Suprapubic skin (tissue), 4 donors: ENCODE measurements at regions not wholly inside any gene's neighbourhood (a gene's known extent, or its start where the extent isn't known, plus 50 kb on each side); places are given as distances from the start of the nearest gene placed in this dataset.

ENCODE experiments used
- DNase-seq, 2 donors: peaks; one replicate each; pipeline ENCODE4 v3.0.0-alpha.2; 2019; ENCODE audit warnings: low spot score in 2 of 2
- H3K27ac ChIP-seq: fragments of 200-600 bp; sonication (generic); one replicate; pipeline ENCODE4 v1.5.1; 2019
- H3K27me3 ChIP-seq: fragments of 200-600 bp; sonication (generic); one replicate; pipeline ENCODE4 v1.5.1; 2019
- H3K36me3 ChIP-seq: fragments of 200-600 bp; sonication (generic); one replicate; pipeline ENCODE4 v1.5.1; 2019
- H3K4me1 ChIP-seq: fragments of 200-600 bp; sonication (generic); one replicate; pipeline ENCODE4 v1.5.1; 2019
- H3K4me3 ChIP-seq: fragments of 200-600 bp; sonication (generic); one replicate; pipeline ENCODE4 v1.5.1; 2019; ENCODE audit warnings: mild to moderate bottlenecking
- H3K9me3 ChIP-seq: fragments of 200-600 bp; sonication (generic); one replicate; pipeline ENCODE4 v1.5.1; 2019
- CTCF ChIP-seq, 2 donors: fragments of 200-600 bp in 1 of 2; fragments of 450-650 bp in 1 of 2; sonication (generic) in 1 of 2; IDR thresholded peaks; one replicate each; pipeline ENCODE4 v1.5.1; 2016 to 2019; ENCODE audit warnings: antibody characterized with exemption in 2 of 2, mild to moderate bottlenecking in 1 of 2, moderate library complexity in 1 of 2
- EP300 ChIP-seq: sonication (generic); formaldehyde crosslinking; IDR thresholded peaks from one replicate; pipeline ENCODE4 v1.6.1; 2017; ENCODE audit warnings: antibody characterized with exemption
- POLR2A ChIP-seq, 2 donors: fragments of 450-650 bp; IDR thresholded peaks; one replicate each; pipeline ENCODE4 v1.6.1; 2017; ENCODE audit warnings: antibody characterized with exemption in 2 of 2, mild to moderate bottlenecking in 2 of 2, moderate library complexity in 2 of 2
- POLR2AphosphoS5 ChIP-seq, 3 donors: sonication (generic); formaldehyde crosslinking; IDR thresholded peaks; one replicate each; pipeline ENCODE4 v1.6.1; 2017; ENCODE audit warnings: antibody characterized with exemption in 3 of 3
- WGBS: methylation state at CpG from one replicate; pipeline ENCODE4 v1.1.5; 2018; 5-methylcytosine and 5-hydroxymethylcytosine counted together

GRCh38 chr22:48075604-48076003 lies 1313.2 kb downstream of the TBC1D22A start:
- no peaks in the 10 kb centered on the region for H3K9me3 ChIP-seq
- no peak for DNase-seq
- 89% methylated on average over 5 of the region's 5 CpGs for WGBS
- H3K27me3 ChIP-seq, result peaks cover 13% of the 10 kb centered on the region
- H3K4me3 ChIP-seq, result no peak overlapping the region
- H3K4me1 ChIP-seq, result no peaks in the 10 kb centered on the region
- no peaks in the 10 kb centered on the region for H3K36me3 ChIP-seq
- TF ChIP-seq CTCF (IDR thresholded peaks at IDR 0.05) (no peak), EP300 (no peak), POLR2AphosphoS5 (IDR thresholded peaks at IDR 0.05) (no peak), POLR2A (IDR thresholded peaks at IDR 0.05) (no peak)
- no peak overlapping the region for H3K27ac ChIP-seq

GRCh38 chr22:48072777-48073176 lies 1310.3 kb downstream of the TBC1D22A start:
- peaks cover 11% of the 10 kb centered on the region for H3K27me3 ChIP-seq
- no peaks in the 10 kb centered on the region for H3K9me3 ChIP-seq
- 63% methylated on average over 6 of the region's 6 CpGs for WGBS
- H3K4me1 ChIP-seq, result no peaks in the 10 kb centered on the region
- H3K27ac ChIP-seq, result no peak overlapping the region
- TF ChIP-seq POLR2AphosphoS5 (IDR thresholded peaks at IDR 0.05) (no peak), POLR2A (IDR thresholded peaks at IDR 0.05) (no peak), EP300 (no peak), CTCF (IDR thresholded peaks at IDR 0.05) (no peak)
- no peak overlapping the region for H3K4me3 ChIP-seq
- DNase-seq, result no peak
- no peaks in the 10 kb centered on the region for H3K36me3 ChIP-seq

GRCh38 chr22:48071828-48072227 lies 1309.4 kb downstream of the TBC1D22A start:
- Histone ChIP-seq H3K27ac (no peak overlapping the region), H3K4me3 (no peak overlapping the region), H3K4me1 (no peaks in the 10 kb centered on the region), H3K27me3 (peaks cover 8% of the 10 kb centered on the region), H3K9me3 (no peaks in the 10 kb centered on the region), H3K36me3 (no peaks in the 10 kb centered on the region)
- no peak for DNase-seq
- no peak for TF ChIP-seq CTCF (IDR thresholded peaks at IDR 0.05)
- no peak for TF ChIP-seq POLR2A (IDR thresholded peaks at IDR 0.05)
- WGBS, result 78% methylated on average over 7 of the region's 7 CpGs

GRCh38 chr22:48071305-48071704 lies 1308.9 kb downstream of the TBC1D22A start:
- Histone ChIP-seq H3K4me1 (no peaks in the 10 kb centered on the region), H3K27ac (no peak overlapping the region), H3K9me3 (no peaks in the 10 kb centered on the region), H3K27me3 (peaks cover 5% of the 10 kb centered on the region), H3K4me3 (no peak overlapping the region), H3K36me3 (no peaks in the 10 kb centered on the region)
- WGBS, result 86% methylated on average over 9 of the region's 10 CpGs
- no peak for TF ChIP-seq EP300
- TF ChIP-seq POLR2A (IDR thresholded peaks at IDR 0.05), result no peak
- TF ChIP-seq POLR2AphosphoS5 (IDR thresholded peaks at IDR 0.05), result no peak
- no peak for TF ChIP-seq CTCF (IDR thresholded peaks at IDR 0.05)
- no peak for DNase-seq

- no peaks in the 10 kb centered on the region for H3K36me3 ChIP-seq
- no peaks in the 10 kb centered on the region for H3K9me3 ChIP-seq
- no peak overlapping the region for H3K4me3 ChIP-seq
- no peaks in the 10 kb centered on the region for H3K4me1 ChIP-seq
- H3K27ac ChIP-seq, result no peak overlapping the region
- DNase-seq, result no peak
- TF ChIP-seq EP300 (no peak), CTCF (IDR thresholded peaks at IDR 0.05) (no peak), POLR2AphosphoS5 (IDR thresholded peaks at IDR 0.05) (no peak), POLR2A (IDR thresholded peaks at IDR 0.05) (no peak)
- H3K27me3 ChIP-seq, result peaks cover 5% of the 10 kb centered on the region
- 96% methylated on average over 4 of the region's 4 CpGs for WGBS
Observed at GRCh38 chr22:48070760-48071159, 1308.3 kb downstream of the TBC1D22A start.
